GM23248 (cell line): ENCODE measurements at regions not wholly inside any gene's neighbourhood (a gene's known extent, or its start where the extent isn't known, plus 50 kb on each side); places are given as distances from the start of the nearest gene placed in this dataset.

Source experiments
- EZH2 ChIP-seq: fragments of 200-600 bp; sonication (generic); IDR thresholded peaks from 2 replicates; pipeline ENCODE4 v1.6.1; 2018; ENCODE audit warnings: antibody characterized with exemption, mild to moderate bottlenecking; ENCODE audit not compliant: insufficient read depth, poor library complexity, severe bottlenecking
- EZH2phosphoT487 ChIP-seq: fragments of 200-600 bp; sonication (generic); IDR thresholded peaks from 2 replicates; pipeline ENCODE4 v1.6.1; 2018; ENCODE audit warnings: antibody characterized with exemption, moderate library complexity, mild to moderate bottlenecking, low read depth; ENCODE audit not compliant: insufficient read depth

- TF ChIP-seq EZH2 = no peak
- TF ChIP-seq EZH2phosphoT487 = no peak
Measured at GRCh38 chr7:131094685-131095084, 233.0 kb upstream of the MKLN1 start.
